ENCODE measurements at regions not wholly inside any gene's neighbourhood (a gene's known extent, or its start where the extent isn't known, plus 50 kb on each side); places are given as distances from the start of the nearest gene placed in this dataset.

DNA sequence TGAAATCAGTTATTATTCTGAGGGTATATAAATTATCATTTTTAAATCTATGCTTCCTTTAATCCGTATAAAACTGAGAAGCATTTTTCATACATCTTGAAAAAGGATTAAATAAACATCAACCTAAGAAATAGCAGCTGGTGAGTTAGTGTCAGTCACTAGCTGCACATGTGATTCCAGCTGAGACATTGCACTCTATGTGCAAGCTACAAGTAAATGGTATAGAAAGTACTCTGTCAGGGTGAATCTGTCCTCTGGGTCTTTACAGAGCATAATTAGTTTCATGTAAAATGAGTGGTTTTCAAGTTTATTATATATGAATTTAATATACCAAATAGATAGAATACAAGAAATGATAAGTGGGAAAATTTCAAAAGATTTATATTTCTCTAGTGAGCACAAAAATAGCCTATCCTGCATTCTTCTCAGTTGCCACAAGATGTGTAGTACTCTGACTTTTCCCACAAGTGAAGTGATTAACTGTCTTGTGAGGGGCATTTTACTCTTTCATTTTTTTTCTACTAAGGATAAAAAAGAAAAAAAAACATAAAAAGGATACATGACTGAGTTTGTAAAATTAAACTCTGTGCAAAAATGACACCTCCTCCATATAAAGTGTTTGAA is 1372.1 kb downstream of the PCDH9 start:
- TF ChIP-seq, protein P1, sequence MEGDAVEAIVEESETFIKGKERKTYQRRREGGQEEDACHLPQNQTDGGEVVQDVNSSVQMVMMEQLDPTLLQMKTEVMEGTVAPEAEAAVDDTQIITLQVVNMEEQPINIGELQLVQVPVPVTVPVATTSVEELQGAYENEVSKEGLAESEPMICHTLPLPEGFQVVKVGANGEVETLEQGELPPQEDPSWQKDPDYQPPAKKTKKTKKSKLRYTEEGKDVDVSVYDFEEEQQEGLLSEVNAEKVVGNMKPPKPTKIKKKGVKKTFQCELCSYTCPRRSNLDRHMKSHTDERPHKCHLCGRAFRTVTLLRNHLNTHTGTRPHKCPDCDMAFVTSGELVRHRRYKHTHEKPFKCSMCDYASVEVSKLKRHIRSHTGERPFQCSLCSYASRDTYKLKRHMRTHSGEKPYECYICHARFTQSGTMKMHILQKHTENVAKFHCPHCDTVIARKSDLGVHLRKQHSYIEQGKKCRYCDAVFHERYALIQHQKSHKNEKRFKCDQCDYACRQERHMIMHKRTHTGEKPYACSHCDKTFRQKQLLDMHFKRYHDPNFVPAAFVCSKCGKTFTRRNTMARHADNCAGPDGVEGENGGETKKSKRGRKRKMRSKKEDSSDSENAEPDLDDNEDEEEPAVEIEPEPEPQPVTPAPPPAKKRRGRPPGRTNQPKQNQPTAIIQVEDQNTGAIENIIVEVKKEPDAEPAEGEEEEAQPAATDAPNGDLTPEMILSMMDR (IDR thresholded peaks at IDR 0.05; ENCODE audit: low read length): no peak
- TF ChIP-seq EZH2phosphoT487 (IDR thresholded peaks at IDR 0.05; ENCODE audit: low read length): no peak

Data from MM.1S (cell line).